COLO668 (cell line): ENCODE measurements at regions not wholly inside any gene's neighbourhood (a gene's known extent, or its start where the extent isn't known, plus 50 kb on each side); places are given as distances from the start of the nearest gene placed in this dataset.

ENCODE experiments used
- DNase-seq: peaks from one replicate; lab custom pipeline; 2025; ENCODE audit not compliant: unreplicated experiment; lab: John Stamatoyannopoulos, UW

GRCh38 chr9:104429031-104429546, 75.0 kb upstream of the OR13F1 start:
- no peak for DNase-seq

DNA sequence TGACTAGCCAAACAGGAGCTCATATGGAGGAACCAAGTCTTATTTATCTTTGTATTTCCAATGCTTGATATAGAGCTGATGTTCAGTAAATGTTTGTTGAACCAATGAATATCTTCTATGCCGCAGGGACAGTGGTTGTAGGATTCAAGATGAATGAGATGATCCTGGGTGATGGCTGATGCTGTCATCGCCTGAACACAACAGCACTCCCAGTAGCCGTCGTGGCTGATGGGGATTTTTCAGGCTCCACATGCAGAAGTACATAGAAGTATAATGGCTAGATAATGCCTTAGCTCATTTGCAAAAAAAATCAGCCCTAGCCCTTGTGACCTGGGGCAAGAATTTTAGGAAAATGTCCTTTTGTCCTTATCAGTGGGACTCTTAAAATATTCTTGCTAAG, 69.0 kb upstream of the OR13F1 start:
- no peak for DNase-seq

DNA sequence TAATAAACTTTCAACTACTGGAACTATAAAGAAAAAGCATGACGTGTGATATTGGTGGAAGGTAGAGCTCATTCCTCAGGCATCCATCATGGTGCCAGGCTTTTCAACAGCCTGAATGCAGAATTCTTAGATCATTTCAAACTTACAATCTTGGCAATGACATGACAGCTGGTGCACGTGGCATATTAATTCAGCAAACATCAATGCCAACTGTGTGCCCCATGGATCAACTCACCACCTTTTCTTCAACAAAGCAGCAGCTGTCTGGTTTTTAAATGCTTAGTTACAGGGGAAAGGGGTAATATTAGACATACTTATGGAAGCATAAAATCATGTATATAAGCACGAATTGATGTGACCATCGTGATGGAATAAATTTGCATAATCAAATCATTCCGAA, 56.0 kb upstream of the OR13F1 start:
- no peak for DNase-seq
